BJ (cell line): ENCODE measurements at regions not wholly inside any gene's neighbourhood (a gene's known extent, or its start where the extent isn't known, plus 50 kb on each side); places are given as distances from the start of the nearest gene placed in this dataset.

ENCODE experiments used
- CTCF ChIA-PET: fragments of 350-600 bp; formaldehyde crosslinking; extraction: SDS; loops from one replicate; lab custom pipeline; 2021; ENCODE audit warnings: antibody characterized with exemption, inconsistent platforms; lab: Yijun Ruan, JAX
- POLR2A ChIA-PET: fragments of 300-600 bp; sonication (Branson Sonifier 250); formaldehyde crosslinking; extraction: SDS; loops from one replicate; lab custom pipeline; 2021; ENCODE audit warnings: antibody characterized with exemption; lab: Charles Lee
- DNase-seq: peaks from one replicate; pipeline ENCODE4 v3.0.0-alpha.2; 2011; ENCODE audit warnings: low read depth
- H3K27me3 ChIP-seq: 2 replicates; pipeline ENCODE4 v1.6.0; 2011; ENCODE audit warnings: low read length; ENCODE audit not compliant: control insufficient read depth, insufficient read depth
- H3K36me3 ChIP-seq: 2 replicates; pipeline ENCODE4 v1.5.1; 2011; ENCODE audit warnings: low read length; ENCODE audit not compliant: control insufficient read depth, insufficient read depth
- H3K4me3 ChIP-seq: 2 replicates; pipeline ENCODE4 v1.5.1; 2011; ENCODE audit warnings: low read depth, mild to moderate bottlenecking, control low read depth, low read length
- TF ChIP-seq, protein P1 (sequence below): IDR thresholded peaks from 2 replicates; pipeline ENCODE4 v1.5.1; 2011; ENCODE audit warnings: low read depth, mild to moderate bottlenecking, control low read depth, inconsistent platforms, low read length, moderate library complexity; ENCODE audit not compliant: insufficient read depth

DNA sequence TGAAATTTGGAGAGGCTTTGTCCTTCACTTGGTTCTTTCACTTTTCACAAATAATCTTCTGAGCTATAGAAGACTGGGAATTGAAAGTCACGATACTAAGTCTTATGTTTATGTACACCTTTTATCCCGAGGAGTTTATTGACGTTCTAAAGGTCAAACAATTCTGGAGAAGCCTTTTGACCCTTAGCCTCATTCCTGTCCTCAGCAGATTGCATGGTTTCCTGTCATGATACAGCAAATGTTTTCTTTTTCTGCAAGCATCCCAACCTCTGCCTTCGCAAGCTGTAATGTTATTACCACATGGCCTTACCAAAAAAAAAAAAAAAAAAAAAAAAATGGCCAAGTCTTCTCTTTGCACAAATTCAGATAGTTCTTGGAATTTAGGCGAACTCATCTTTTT, 411.7 kb upstream of the FLRT2 start:
- POLR2A ChIA-PET: no interaction called here
- no peaks in the 10 kb centered on the region for H3K27me3 ChIP-seq
- TF ChIP-seq, protein P1, sequence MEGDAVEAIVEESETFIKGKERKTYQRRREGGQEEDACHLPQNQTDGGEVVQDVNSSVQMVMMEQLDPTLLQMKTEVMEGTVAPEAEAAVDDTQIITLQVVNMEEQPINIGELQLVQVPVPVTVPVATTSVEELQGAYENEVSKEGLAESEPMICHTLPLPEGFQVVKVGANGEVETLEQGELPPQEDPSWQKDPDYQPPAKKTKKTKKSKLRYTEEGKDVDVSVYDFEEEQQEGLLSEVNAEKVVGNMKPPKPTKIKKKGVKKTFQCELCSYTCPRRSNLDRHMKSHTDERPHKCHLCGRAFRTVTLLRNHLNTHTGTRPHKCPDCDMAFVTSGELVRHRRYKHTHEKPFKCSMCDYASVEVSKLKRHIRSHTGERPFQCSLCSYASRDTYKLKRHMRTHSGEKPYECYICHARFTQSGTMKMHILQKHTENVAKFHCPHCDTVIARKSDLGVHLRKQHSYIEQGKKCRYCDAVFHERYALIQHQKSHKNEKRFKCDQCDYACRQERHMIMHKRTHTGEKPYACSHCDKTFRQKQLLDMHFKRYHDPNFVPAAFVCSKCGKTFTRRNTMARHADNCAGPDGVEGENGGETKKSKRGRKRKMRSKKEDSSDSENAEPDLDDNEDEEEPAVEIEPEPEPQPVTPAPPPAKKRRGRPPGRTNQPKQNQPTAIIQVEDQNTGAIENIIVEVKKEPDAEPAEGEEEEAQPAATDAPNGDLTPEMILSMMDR: no peak
- CTCF ChIA-PET: no interaction called here
- DNase-seq: no peak
- no peaks in the 10 kb centered on the region for H3K36me3 ChIP-seq
- no peak overlapping the region for H3K4me3 ChIP-seq

DNA sequence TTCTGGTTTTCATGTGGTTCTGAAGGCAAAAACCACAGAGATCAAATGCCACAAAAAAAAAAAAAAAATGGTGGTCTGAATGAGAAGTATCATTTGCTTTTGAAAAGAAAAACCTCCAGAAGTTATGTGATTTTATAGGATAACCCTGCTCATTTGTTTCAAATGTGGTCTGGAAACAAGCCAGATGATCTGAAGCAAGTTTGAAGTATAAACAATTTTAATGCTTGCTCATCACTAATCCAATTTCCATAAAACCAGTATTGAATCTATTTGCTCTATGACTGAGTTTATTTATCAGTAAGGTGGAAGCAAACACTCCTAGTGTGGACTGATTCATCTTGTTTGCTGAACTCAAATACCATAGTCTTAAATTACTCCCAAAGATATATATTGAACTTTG, 407.3 kb upstream of the FLRT2 start:
- no peak for DNase-seq
- CTCF ChIA-PET: no interaction called here

DNA sequence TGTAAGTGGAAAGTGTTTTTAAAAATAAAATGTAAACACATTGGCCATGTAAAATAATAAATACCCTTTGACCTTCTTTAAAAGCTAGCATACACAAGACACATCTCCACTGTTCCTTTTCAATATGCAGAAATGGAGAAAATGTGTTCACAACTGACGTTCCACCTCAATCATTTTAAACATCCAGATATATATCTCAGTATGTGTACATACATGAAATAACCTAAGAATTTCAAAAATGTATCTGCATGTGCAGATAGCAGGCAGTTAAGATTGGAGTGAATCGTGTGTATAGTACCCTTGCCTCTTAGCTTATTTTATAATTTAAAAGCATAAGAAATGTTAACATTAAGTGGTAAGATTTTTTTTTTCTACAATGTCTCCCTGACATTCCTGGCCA, 406.2 kb upstream of the FLRT2 start:
- ChIA-PET CTCF (no interaction called here), POLR2A (no interaction called here)
- TF ChIP-seq, protein P1: no peak
- H3K27me3 ChIP-seq: no peaks in the 10 kb centered on the region
- no peak overlapping the region for H3K4me3 ChIP-seq
- no peaks in the 10 kb centered on the region for H3K36me3 ChIP-seq
- DNase-seq: no peak

More for the DNA sequence above, 407.3 kb upstream of the FLRT2 start:
- TF ChIP-seq, protein P1: no peak
- POLR2A ChIA-PET: no interaction called here
- no peak overlapping the region for H3K4me3 ChIP-seq
- H3K27me3 ChIP-seq: no peaks in the 10 kb centered on the region
- H3K36me3 ChIP-seq: no peaks in the 10 kb centered on the region

DNA sequence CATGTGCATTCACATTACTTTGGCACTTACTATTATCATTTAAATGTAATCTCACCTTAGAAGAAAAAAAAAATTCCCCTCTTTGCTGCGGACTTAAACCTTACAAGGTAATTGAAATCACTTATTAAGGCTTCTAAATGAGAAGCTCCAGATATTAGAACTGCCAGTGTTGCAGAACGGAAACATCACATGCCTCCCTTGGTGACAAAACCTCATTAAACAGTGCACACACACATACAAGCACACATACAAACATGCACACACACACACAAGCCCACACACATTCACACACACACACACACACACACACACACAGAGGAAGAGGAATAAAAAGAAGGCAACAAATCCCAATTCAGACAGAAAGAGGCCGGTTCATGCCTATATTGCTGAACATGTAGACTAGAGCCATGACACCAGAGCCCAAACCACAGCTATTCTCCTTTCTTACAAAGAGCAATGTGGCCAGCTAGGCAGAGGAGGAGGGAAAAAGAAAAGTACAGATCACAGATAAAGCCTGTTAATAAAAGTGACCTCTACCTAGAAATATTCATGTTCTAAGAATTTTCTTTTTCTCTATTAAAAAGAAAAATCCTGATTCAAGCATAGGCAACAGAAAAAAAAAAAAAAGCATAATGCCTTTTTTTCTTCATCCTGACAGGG, 405.2 kb upstream of the FLRT2 start:
- ChIA-PET CTCF (no interaction called here), POLR2A (interaction anchor here (0.7 kb wide), 1 partner anchor 119 kb away, joined by 3 read pairs; no protein-coding TSS in a partner anchor)
- TF ChIP-seq, protein P1: no peak
- Histone ChIP-seq H3K4me3 (no peak overlapping the region), H3K36me3 (no peaks in the 10 kb centered on the region), H3K27me3 (no peaks in the 10 kb centered on the region)
- DNase-seq: no peak

DNA sequence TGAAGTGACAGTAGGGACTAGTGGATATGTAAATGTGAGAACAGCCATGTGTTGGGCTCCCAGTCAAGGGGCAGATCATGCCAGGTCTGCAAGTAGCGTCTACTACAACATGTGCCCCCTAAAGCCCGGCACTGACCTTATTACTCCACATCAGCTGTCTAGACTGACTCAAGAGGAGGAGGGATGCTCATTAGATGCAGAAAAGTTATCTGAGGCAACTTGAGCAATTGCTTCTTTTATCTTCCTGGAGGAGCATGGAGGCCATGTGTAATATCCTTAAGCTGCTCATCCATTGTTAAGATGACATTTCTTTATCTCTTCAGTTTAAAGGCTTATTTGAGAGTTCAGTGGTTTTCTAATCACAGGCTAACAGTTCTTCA, 404.7 kb upstream of the FLRT2 start:
- POLR2A ChIA-PET: no interaction called here
- TF ChIP-seq, protein P1: no peak
- no peaks in the 10 kb centered on the region for H3K27me3 ChIP-seq
- H3K4me3 ChIP-seq: no peak overlapping the region
- no peak for DNase-seq
- H3K36me3 ChIP-seq: no peaks in the 10 kb centered on the region
- CTCF ChIA-PET: no interaction called here
